ENCODE measurements at regions not wholly inside any gene's neighbourhood (a gene's known extent, or its start where the extent isn't known, plus 50 kb on each side); places are given as distances from the start of the nearest gene placed in this dataset.

DNA sequence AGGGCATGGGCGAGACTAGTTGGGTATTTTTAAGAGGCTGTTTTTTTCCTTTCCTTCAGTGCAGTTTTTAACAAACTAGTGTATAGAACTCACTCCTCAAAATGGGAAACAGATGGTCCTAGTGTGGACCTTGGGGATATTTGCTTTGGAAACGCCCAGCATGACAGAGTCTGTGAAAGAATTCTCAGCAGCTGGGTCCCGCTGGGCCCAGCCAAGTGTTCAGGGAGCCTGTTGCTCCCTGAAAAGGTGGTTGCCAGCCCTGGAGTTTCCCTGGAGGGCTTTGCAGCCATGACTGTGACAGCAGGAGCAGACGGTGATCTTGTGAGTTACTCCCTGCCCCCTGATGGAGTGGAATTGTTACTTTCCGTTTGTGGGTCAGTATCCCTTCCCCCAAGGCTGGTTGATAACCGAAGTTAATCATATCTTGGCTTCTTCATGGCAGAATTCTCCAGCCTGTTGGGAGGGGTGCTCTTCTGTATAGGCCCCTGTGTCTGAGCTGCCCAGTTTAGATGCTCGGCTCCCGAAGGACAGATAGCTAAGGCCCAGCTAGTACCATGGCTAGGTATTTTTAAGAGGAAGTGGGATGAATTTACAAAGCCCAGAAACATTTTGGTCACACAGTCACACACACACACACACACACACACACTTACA, 278.6 kb upstream of the HABP2 start:
- no peak overlapping the region for H3K4me3 ChIP-seq (ENCODE audit: low read depth, low read length)
- DNase-seq (ENCODE audit: low read depth): no peak
- TF ChIP-seq, protein P1, sequence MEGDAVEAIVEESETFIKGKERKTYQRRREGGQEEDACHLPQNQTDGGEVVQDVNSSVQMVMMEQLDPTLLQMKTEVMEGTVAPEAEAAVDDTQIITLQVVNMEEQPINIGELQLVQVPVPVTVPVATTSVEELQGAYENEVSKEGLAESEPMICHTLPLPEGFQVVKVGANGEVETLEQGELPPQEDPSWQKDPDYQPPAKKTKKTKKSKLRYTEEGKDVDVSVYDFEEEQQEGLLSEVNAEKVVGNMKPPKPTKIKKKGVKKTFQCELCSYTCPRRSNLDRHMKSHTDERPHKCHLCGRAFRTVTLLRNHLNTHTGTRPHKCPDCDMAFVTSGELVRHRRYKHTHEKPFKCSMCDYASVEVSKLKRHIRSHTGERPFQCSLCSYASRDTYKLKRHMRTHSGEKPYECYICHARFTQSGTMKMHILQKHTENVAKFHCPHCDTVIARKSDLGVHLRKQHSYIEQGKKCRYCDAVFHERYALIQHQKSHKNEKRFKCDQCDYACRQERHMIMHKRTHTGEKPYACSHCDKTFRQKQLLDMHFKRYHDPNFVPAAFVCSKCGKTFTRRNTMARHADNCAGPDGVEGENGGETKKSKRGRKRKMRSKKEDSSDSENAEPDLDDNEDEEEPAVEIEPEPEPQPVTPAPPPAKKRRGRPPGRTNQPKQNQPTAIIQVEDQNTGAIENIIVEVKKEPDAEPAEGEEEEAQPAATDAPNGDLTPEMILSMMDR (conservative IDR thresholded peaks at IDR 0.05; ENCODE audit: low read depth, low read length): no peak

DNA sequence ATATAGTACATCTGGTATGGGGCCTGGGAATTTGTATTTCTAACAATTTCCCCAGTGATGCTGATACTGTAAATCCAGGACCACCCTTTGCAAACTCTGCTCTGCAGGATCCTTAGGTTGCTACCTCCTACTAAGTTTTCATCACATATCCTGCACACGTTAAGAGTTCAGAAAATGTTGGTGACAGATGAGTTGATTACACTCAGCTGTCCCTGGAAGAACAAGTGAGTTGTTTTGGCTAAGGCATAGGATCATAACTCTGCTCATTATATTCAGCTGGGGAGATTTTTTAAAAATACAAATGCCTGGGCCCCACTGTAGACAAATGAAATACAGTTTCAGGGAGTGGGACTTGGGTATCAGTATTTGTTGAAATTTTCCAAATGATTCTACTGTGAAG, 274.6 kb upstream of the HABP2 start:
- TF ChIP-seq, protein P1 (conservative IDR thresholded peaks at IDR 0.05; ENCODE audit: low read depth, low read length): no peak
- H3K4me3 ChIP-seq (ENCODE audit: low read depth, low read length): no peak overlapping the region
- DNase-seq (ENCODE audit: low read depth): no peak

DNA sequence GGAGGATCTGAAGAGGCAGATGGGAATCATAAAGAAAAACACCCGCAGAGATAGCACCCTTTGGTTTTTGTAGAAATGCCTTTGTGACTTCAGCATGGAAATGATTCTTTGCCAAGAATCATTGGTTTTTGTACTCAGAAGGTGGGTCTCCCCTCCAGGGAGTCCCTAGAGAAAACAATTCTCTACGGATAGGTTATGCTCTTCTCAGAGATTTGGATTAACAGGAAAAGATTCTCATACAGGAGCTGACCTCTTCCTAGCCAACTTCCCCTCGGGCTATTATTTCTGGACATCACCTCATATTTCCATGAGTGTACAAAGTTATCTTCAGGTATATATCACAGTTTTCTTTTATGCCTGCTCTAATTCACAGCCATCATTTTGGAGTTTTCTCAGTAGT, 274.2 kb upstream of the HABP2 start:
- TF ChIP-seq, protein P1 (conservative IDR thresholded peaks at IDR 0.05; ENCODE audit: low read depth, low read length): no peak
- H3K4me3 ChIP-seq (ENCODE audit: low read depth, low read length): no peak overlapping the region
- peak; percentile 24 for DNase-seq (ENCODE audit: low read depth)

DNA sequence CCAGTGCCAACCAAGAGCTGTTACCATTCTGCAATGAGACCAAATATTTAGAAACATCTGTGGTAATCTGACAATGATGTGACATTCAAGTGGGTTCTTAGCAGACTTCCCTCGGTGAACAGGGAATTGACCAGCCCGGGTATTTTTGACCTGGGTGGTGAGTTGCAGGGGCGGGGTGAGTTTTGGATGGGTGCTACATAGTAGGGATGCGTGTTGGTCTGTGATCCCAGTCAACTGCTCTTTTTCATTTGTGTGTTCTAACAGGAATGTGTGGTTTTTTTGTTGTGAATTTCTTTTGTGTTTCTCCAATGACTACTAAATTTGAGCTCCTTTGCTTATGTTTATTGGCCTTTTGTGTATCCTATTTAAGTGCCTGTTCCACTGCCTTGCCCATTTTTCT, 273.6 kb upstream of the HABP2 start:
- H3K4me3 ChIP-seq (ENCODE audit: low read depth, low read length): no peak overlapping the region
- TF ChIP-seq, protein P1 (conservative IDR thresholded peaks at IDR 0.05; ENCODE audit: low read depth, low read length): no peak
- no peak for DNase-seq (ENCODE audit: low read depth)

DNA sequence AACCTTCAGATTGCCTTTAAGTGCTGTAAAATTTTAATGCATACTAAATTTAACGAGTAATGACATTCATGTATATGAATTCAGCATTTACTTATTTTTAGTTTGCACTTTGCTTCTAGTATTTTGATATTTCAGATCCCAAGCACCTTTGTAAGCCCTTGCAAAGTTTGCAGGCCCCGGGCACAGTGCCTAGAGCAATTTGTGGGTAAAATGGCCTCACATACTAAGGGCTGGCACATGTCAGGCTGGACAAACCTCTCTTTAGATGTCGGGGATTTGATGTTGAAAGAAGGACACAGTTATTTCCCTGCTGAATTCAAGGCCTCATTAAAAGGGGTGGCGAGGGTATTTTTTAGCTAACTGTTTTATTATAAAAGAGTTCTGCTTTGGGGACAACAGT, 270.3 kb upstream of the HABP2 start:
- H3K4me3 ChIP-seq (ENCODE audit: low read depth, low read length): no peak overlapping the region
- DNase-seq (ENCODE audit: low read depth): no peak
- TF ChIP-seq, protein P1 (conservative IDR thresholded peaks at IDR 0.05; ENCODE audit: low read depth, low read length): no peak

DNA sequence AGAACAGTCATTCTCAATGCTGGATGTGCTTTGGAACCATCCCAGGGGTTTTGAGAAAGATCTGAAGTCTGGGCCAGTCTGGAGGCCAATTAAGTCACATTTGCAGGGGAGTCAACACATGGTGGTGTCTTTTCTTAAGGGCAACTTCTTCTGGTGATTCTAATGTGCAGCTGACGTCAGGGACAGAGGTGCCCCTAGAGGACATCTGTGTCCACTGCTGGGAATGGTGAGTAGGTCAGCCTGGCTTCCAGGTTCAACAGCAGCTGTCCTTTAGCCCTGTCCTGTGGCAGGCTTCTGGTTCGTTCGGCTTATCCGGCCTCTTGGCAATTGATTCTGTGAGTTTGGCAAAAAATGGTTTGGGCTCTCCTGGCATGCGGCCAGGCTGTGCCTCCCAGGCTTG, 269.7 kb upstream of the HABP2 start:
- TF ChIP-seq, protein P1 (conservative IDR thresholded peaks at IDR 0.05; ENCODE audit: low read depth, low read length): peak; percentile 5
- no peak overlapping the region for H3K4me3 ChIP-seq (ENCODE audit: low read depth, low read length)
- no peak for DNase-seq (ENCODE audit: low read depth)

DNA sequence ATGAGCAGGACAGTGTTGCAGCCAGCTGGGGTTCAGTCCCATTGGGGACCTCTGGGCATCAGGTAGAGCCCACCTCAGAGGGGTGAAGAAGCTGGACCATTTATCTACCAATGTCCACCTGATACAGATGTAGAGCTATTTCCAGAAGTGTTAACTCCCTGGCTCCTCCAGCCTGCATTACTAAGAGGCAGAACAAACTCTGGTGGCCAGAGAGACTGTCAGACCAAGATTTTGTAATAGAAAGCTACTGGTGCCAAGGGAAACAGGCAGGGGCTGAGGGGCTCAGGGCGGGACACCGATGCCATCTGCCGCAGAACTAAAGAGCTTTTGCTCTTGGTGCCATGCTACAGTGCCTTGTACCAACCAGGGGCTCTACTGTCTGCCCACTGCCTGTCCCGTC, 268.2 kb upstream of the HABP2 start:
- DNase-seq (ENCODE audit: low read depth): no peak
- no peak overlapping the region for H3K4me3 ChIP-seq (ENCODE audit: low read depth, low read length)
- TF ChIP-seq, protein P1 (conservative IDR thresholded peaks at IDR 0.05; ENCODE audit: low read depth, low read length): no peak

Data from choroid plexus epithelial cell (primary cell).